ENCODE measurements at regions not wholly inside any gene's neighbourhood (a gene's known extent, or its start where the extent isn't known, plus 50 kb on each side); places are given as distances from the start of the nearest gene placed in this dataset.

DNA sequence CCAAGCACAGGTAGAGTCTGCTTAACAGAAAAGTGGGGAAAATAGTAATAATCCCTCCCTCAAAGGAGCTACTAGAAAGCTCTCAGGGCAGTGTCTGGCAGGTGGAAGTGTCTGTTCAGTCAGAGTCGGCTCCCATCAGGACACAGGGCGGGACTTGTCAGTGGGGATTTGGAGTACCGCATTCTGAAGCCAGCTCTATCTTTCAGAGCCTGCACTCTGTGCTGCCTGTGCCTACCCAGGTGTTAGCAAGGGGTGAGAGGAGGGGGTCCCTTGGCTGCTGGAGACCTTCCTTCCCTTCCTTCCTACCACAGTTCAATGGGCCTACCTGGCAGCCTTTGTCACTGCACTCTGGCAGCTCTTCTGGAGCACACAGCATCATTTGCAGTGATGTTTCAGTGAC lies 615.5 kb downstream of the AJAP1 start:
- no peak overlapping the region for H3K4me3 ChIP-seq (ENCODE audit: low read depth, low read length)
- no peak for DNase-seq (ENCODE audit: low read depth)

DNA sequence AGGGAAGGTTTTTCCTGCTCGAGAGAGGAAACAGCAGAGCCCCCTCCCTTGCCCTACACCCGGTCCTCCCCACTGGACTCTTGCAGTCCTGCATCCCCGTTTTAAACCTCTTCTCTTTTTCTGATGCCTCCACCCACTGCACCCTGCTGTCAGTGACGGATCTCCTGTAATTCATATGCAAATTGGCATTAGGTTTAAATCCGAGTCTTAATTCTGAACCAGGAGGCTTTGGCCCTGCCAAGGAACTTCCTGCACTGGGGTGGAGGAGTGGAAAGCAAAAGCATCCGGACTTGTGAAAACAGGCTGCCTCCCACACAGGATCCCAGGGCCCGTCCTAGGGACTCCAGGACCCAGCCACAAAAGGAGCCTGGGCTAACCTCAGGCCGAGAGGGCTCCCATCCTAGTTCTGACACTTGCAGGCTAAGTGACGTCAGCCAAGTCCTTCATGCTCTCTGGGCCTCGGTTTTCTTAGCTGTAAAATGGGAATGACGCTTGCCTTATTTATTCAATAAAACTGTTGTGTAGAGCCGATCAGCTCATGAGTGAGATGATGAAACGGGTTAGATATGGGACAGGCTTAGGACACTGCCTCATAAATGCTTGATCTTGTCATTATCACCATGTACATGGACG lies 613.3 kb downstream of the AJAP1 start:
- DNase-seq (ENCODE audit: low read depth): no peak
- no peak overlapping the region for H3K4me3 ChIP-seq (ENCODE audit: low read depth, low read length)

GRCh38 chr1:5265438-5266075 lies 611.1 kb downstream of the AJAP1 start:
- DNase-seq (ENCODE audit: low read depth): no peak
- H3K4me3 ChIP-seq (ENCODE audit: low read depth, low read length): no peak overlapping the region

DNA sequence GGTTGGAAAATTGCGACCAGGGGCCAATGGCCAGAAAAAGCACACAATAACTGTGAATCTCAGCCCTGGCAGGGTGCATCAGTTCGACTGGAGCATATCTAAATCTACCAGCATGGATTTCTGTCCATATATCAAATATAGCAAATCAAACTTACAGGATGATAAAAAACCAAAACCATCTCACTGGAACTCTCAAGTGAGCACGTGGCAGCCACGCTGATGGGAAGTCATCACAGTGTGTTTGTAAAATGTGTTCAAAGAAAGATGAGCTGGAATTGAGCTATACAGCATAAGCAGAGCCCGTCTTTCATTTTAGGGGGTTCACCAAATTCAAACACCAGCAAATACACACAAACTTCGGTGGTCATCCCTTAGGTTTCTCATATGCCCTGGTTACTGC lies 610.1 kb downstream of the AJAP1 start:
- H3K4me3 ChIP-seq (ENCODE audit: low read depth, low read length): no peak overlapping the region
- no peak for DNase-seq (ENCODE audit: low read depth)

GRCh38 chr1:5256793-5257192 lies 602.4 kb downstream of the AJAP1 start:
- no peak overlapping the region for H3K4me3 ChIP-seq (ENCODE audit: low read depth, low read length)
- DNase-seq (ENCODE audit: low read depth): no peak

- no peak overlapping the region for H3K4me3 ChIP-seq (ENCODE audit: low read depth, low read length)
- DNase-seq (ENCODE audit: low read depth): no peak
Measured at GRCh38 chr1:5254975-5255374, 600.6 kb downstream of the AJAP1 start.

- H3K4me3 ChIP-seq (ENCODE audit: low read depth, low read length): no peak overlapping the region
- no peak for DNase-seq (ENCODE audit: low read depth)
Measured at GRCh38 chr1:5254131-5254725, 599.8 kb downstream of the AJAP1 start.

GRCh38 chr1:5253036-5253435 lies 598.6 kb downstream of the AJAP1 start:
- DNase-seq (ENCODE audit: low read depth): no peak
- no peak overlapping the region for H3K4me3 ChIP-seq (ENCODE audit: low read depth, low read length)

- no peak for DNase-seq (ENCODE audit: low read depth)
- no peak overlapping the region for H3K4me3 ChIP-seq (ENCODE audit: low read depth, low read length)
Measured at GRCh38 chr1:5250336-5250735, 595.9 kb downstream of the AJAP1 start.

DNA sequence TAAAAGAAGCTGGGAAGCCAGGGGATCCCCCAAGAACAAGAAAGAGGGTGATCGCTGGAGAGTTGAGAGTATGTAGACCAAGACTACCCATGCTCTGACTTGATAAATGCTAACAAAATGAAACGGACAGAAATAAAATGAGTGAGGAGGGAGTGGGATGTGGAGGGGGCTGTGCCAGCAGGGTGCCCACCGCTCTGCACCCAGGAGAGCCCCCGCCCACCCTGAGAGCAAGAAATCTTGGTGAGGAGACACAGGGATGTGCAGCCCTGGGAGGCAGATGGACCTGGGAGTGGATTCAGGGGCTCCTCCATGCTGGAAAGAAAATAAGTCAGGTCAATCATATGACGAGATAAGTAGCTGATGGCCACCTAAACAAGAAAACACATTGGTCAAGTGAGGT lies 590.9 kb downstream of the AJAP1 start:
- H3K4me3 ChIP-seq (ENCODE audit: low read depth, low read length): no peak overlapping the region

GRCh38 chr1:5244631-5245285 lies 590.3 kb downstream of the AJAP1 start:
- DNase-seq (ENCODE audit: low read depth): no peak
- H3K4me3 ChIP-seq (ENCODE audit: low read depth, low read length): no peak overlapping the region

More for the DNA sequence above, 590.9 kb downstream of the AJAP1 start:
- no peak for DNase-seq (ENCODE audit: low read depth)

- DNase-seq (ENCODE audit: low read depth): no peak
- H3K4me3 ChIP-seq (ENCODE audit: low read depth, low read length): no peak overlapping the region
Measured at GRCh38 chr1:5242850-5243249, 588.4 kb downstream of the AJAP1 start.

- no peak for DNase-seq (ENCODE audit: low read depth)
- no peak overlapping the region for H3K4me3 ChIP-seq (ENCODE audit: low read depth, low read length)
Measured at GRCh38 chr1:5239911-5240310, 585.5 kb downstream of the AJAP1 start.

DNA sequence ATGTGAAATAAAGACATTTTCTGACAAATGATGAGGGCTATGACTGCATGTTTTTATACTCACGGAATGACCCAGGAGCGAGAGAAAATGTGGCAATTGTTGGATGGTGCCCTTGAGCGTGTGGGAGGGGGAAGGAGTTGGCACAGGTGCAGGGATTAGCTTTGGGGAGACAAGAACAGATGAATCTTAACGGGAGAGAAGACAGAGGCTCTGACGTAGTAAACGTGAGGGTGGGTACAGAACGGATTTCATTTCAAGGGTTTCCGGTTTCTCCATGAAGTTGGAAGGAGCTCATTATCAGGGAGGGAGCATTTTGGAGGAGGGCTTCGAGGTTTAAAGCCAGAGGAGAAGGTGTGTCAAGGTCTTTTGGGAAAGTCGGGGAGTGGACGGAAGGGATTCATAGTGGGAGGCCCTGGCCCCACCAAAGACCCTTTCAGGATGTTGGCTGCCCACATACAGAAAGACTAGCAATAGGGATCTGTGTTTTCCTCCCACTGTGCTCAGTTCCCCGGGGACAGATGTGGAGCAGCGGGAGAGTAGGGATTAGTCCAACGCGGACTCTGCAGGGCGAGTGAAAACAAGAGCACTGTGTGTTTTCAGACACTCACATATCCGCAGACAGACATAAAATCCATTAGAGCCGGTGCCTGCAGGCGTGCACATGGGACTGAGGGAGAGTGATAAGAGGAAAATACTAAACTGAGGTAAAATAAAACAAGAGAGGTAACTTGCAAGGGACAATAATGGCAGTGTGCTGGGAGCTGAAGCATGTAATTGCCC lies 584.1 kb downstream of the AJAP1 start:
- DNase-seq (ENCODE audit: low read depth): no peak
- H3K4me3 ChIP-seq (ENCODE audit: low read depth, low read length): no peak overlapping the region

GRCh38 chr1:5235355-5235899 lies 581.0 kb downstream of the AJAP1 start:
- no peak overlapping the region for H3K4me3 ChIP-seq (ENCODE audit: low read depth, low read length)
- no peak for DNase-seq (ENCODE audit: low read depth)

GRCh38 chr1:5232537-5232936 lies 578.1 kb downstream of the AJAP1 start:
- DNase-seq (ENCODE audit: low read depth): no peak

DNA sequence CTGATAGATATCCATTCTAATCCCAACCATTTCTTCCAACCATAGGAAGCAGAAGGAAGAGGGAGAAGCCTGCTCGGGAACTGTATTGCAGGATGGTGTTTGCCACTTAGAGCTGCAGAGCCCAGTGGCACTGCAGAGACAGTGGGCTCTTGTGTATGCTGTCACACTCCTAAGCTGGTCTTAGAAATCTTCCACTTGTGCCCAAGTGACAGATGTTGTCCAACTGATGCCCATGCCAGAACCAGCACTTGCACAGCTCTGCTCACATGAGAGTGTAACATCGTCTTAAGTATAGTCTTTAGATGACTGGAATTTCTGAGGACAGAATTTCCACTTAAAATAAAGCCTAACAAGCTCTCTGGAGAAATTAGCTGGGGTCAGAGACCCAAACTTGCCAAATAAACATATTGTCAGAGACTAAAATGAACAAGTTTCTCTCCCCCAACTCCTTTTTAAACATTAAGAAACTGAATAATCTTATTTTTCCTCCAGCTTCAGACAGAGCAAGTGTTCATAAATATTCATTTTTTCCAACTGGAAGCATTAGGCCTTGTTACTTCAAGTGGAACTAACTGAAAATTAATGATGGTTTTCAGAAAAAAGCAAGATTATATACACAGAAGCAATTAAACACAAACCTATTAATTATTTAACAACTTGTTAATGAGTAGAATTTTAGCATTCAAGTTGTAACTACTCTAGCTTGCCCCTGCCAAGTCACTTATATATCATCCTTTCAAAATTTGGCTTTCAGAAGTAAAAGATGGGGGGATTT lies 577.3 kb downstream of the AJAP1 start:
- no peak for DNase-seq (ENCODE audit: low read depth)
- no peak overlapping the region for H3K4me3 ChIP-seq (ENCODE audit: low read depth, low read length)

More at GRCh38 chr1:5232537-5232936, 578.1 kb downstream of the AJAP1 start:
- H3K4me3 ChIP-seq (ENCODE audit: low read depth, low read length): no peak overlapping the region

- no peak for DNase-seq (ENCODE audit: low read depth)
Measured at GRCh38 chr1:5227114-5227513, 572.7 kb downstream of the AJAP1 start.

More at GRCh38 chr1:5227114-5227513, 572.7 kb downstream of the AJAP1 start:
- no peak overlapping the region for H3K4me3 ChIP-seq (ENCODE audit: low read depth, low read length)
